A549 (cell line): ENCODE measurements at regions not wholly inside any gene's neighbourhood (a gene's known extent, or its start where the extent isn't known, plus 50 kb on each side); places are given as distances from the start of the nearest gene placed in this dataset.

Experiments
- ATAC-seq, 2 experiments: fragments of 200-7000 bp in 1 of 2; fragments of >200 bp in 1 of 2; cut with Nextera tagmentation in 1 of 2; cut with Tn5 transposase in 1 of 2; 3 replicates each; pipeline versions ENCODE4 v1.8.0 to v1.9.1; 2018 to 2020; ENCODE audit warnings: mild to moderate bottlenecking in 1 of 2, moderate library complexity in 1 of 2
- CTCF ChIA-PET: fragments of 300-600 bp; sonication (Branson Sonifier 250); formaldehyde crosslinking; extraction: SDS; loops from one replicate; lab custom pipeline; 2021; ENCODE audit warnings: antibody characterized with exemption, inconsistent platforms; lab: Yijun Ruan, JAX
- POLR2A ChIA-PET: fragments of 350-600 bp; formaldehyde crosslinking; extraction: SDS; loops from one replicate; lab custom pipeline; 2021; ENCODE audit warnings: antibody characterized with exemption, inconsistent platforms; lab: Yijun Ruan, JAX
- DNase-seq, 2 experiments: peaks; one replicate each; pipeline versions ENCODE4 v3.0.0 to v3.0.0-alpha.2; 2011 to 2016; ENCODE audit warnings: low read depth in 1 of 2, low spot score in 1 of 2
- FAIRE-seq: peaks from 2 replicates; lab custom pipeline; 2011; peaks lifted over from hg19 to GRCh38; lab: Jason Lieb, UNC
- H3K27ac ChIP-seq, 2 experiments: fragments of >200 bp; sonication (Bioruptor Twin); formaldehyde crosslinking; 3 replicates each; pipeline ENCODE4 v1.5.1; 2016 to 2017
- H3K4me1 ChIP-seq: fragments of >200 bp; sonication (Bioruptor Twin); formaldehyde crosslinking; 3 replicates; pipeline ENCODE4 v1.6.1; 2016
- H3K4me2 ChIP-seq: fragments of >200 bp; sonication (Bioruptor Twin); formaldehyde crosslinking; 3 replicates; pipeline ENCODE4 v1.6.1; 2016
- H3K4me3 ChIP-seq: fragments of >200 bp; sonication (Bioruptor Twin); formaldehyde crosslinking; 3 replicates; pipeline ENCODE4 v1.5.1; 2016
- H3K9me3 ChIP-seq: fragments of >200 bp; sonication (Bioruptor Twin); formaldehyde crosslinking; 3 replicates; pipeline ENCODE4 v1.6.1; 2016
- BCL3 ChIP-seq: fragments of >200 bp; sonication (Bioruptor Twin); formaldehyde crosslinking; IDR thresholded peaks from 3 replicates; pipeline ENCODE4 v1.6.1; 2016
- CBX8 ChIP-seq: fragments of 200-600 bp; sonication (generic); IDR thresholded peaks from 2 replicates; pipeline ENCODE4 v1.6.1; 2016
- CTCF ChIP-seq: fragments of >200 bp; sonication (Bioruptor Twin); formaldehyde crosslinking; IDR thresholded peaks from 3 replicates; pipeline ENCODE4 v1.5.1; 2016
- EHMT2 ChIP-seq: fragments of 200-600 bp; sonication (generic); IDR thresholded peaks from 2 replicates; pipeline ENCODE4 v1.6.1; 2016; ENCODE audit warnings: antibody characterized with exemption, low read depth, mild to moderate bottlenecking, moderate library complexity
- FOSB ChIP-seq: fragments of 250-450 bp; sonication (Bioruptor Pico); IDR thresholded peaks from 2 replicates; pipeline ENCODE4 v1.5.0; 2020; ENCODE audit warnings: mild to moderate bottlenecking, moderate library complexity
- FOSL2 ChIP-seq, 2 experiments: fragments of 450-650 bp in 1 of 2; fragments of >200 bp in 1 of 2; sonication (Bioruptor Twin) in 1 of 2; formaldehyde crosslinking; IDR thresholded peaks; 2 replicates each; pipeline versions ENCODE4 v1.5.0 to v1.6.1; 2016 to 2020; ENCODE audit warnings: mild to moderate bottlenecking in 1 of 2, moderate library complexity in 1 of 2
- FOXS1 ChIP-seq: fragments of 250-450 bp; sonication (Bioruptor Pico); IDR thresholded peaks from 2 replicates; pipeline ENCODE4 v1.5.0; 2020; ENCODE audit warnings: mild to moderate bottlenecking, moderate library complexity
- HEYL ChIP-seq: fragments of 250-450 bp; sonication (Bioruptor Pico); IDR thresholded peaks from 2 replicates; pipeline ENCODE4 v1.8.0; 2021; ENCODE audit warnings: mild to moderate bottlenecking, moderate library complexity
- HOXA7 ChIP-seq: fragments of 250-450 bp; sonication (Bioruptor Pico); IDR thresholded peaks from 2 replicates; pipeline ENCODE4 v1.5.0; 2020; ENCODE audit warnings: mild to moderate bottlenecking, moderate library complexity
- HOXB13 ChIP-seq: fragments of 250-450 bp; sonication (Bioruptor Pico); IDR thresholded peaks from 2 replicates; pipeline ENCODE4 v1.5.0; 2020; ENCODE audit warnings: low read depth, mild to moderate bottlenecking, moderate library complexity
- HOXB5 ChIP-seq: fragments of 250-450 bp; sonication (Bioruptor Pico); IDR thresholded peaks from 2 replicates; pipeline ENCODE4 v1.5.0; 2020; ENCODE audit warnings: mild to moderate bottlenecking, moderate library complexity
- MYC ChIP-seq: IDR thresholded peaks from 2 replicates; pipeline ENCODE4 v1.6.1; 2012; ENCODE audit warnings: mild to moderate bottlenecking, inconsistent platforms, low read length, improper control_type of control experiment, borderline replicate concordance
- NPAS2 ChIP-seq: fragments of 250-450 bp; sonication (Bioruptor Pico); IDR thresholded peaks from 2 replicates; pipeline ENCODE4 v1.8.0; 2022; ENCODE audit warnings: mild to moderate bottlenecking, moderate library complexity, borderline replicate concordance
- PBX3 ChIP-seq: IDR thresholded peaks from 2 replicates; pipeline ENCODE4 v1.6.1; 2012
- RARB ChIP-seq: fragments of 250-450 bp; sonication (Bioruptor Pico); IDR thresholded peaks from 2 replicates; pipeline ENCODE4 v1.8.0; 2021; ENCODE audit warnings: mild to moderate bottlenecking, moderate library complexity
- RNF2 ChIP-seq: fragments of 200-600 bp; sonication (generic); IDR thresholded peaks from 2 replicates; pipeline ENCODE4 v1.6.1; 2016; ENCODE audit warnings: low read depth, mild to moderate bottlenecking, antibody characterized with exemption, moderate library complexity, borderline replicate concordance
- TP53 ChIP-seq: fragments of 250-450 bp; sonication (Bioruptor Pico); IDR thresholded peaks from 2 replicates; pipeline ENCODE4 v1.5.0; 2021; ENCODE audit warnings: mild to moderate bottlenecking, moderate library complexity
- USF2 ChIP-seq: fragments of 450-650 bp; IDR thresholded peaks from 2 replicates; pipeline ENCODE4 v1.6.1; 2014; ENCODE audit warnings: antibody characterized with exemption
- ZC3H11A ChIP-seq: fragments of 450-650 bp; IDR thresholded peaks from 2 replicates; pipeline ENCODE4 v1.6.1; 2014; ENCODE audit warnings: antibody characterized with exemption, mild to moderate bottlenecking
- ZSCAN20 ChIP-seq: fragments of 250-450 bp; sonication (Bioruptor Pico); IDR thresholded peaks from 2 replicates; pipeline ENCODE4 v1.8.0; 2022; ENCODE audit warnings: mild to moderate bottlenecking, moderate library complexity
- WGBS: methylation state at CpG from one replicate; pipeline ENCODE4 v1.1.6; 2017; ENCODE audit errors: missing lambda C conversion rate; 5-methylcytosine and 5-hydroxymethylcytosine counted together
- TF ChIP-seq, protein P1 (sequence below): fragments of 200-600 bp; sonication (generic); IDR thresholded peaks from 2 replicates; pipeline ENCODE4 v1.6.1; 2016; ENCODE audit warnings: antibody characterized with exemption, mild to moderate bottlenecking, moderate library complexity

DNA sequence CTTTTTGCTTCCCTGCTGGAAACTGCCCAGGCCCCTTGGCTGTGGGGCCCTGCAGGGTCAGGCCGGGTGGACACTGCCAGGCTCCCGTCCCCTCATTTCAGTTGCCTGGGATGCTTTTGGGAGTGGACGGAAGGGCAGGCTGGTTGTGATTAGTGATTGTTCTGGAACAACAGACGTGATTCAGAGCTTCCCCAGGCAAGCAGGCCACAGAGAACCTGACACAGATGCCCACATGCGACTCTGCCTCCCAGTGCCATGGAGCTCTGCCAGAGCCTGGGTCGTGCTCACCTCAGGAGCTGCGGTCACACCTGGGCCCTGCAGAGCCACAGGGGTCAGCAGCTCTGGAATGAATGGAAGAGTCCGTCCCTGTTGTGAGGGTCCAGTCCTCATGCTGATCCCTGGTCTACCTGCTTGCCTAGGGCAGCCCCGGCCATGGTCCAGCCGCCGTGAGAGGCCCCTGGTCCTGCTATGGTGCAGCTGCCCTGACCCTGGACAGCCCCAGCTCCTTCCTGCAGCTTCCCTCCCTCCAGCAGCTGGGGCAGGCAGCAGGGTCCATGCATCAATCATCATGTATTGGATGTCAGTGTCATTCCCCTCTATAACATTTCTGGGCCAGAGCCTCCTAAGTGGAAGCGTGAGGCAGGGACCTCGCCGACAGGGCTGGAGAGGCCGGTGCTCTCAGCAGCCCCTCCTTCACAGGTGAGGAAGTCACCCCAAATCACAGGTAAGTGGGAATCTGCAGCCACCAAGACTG lies 518.6 kb upstream of the MYT1L start:
- Histone ChIP-seq H3K9me3 (no peaks in the 10 kb centered on the region), H3K27ac (no peak overlapping the region), H3K4me3 (no peak overlapping the region), H3K4me2 (no peak overlapping the region), H3K4me1 (no peaks in the 10 kb centered on the region)
- no peak for ATAC-seq
- DNase-seq, result no peak
- no peak for TF ChIP-seq FOSB (CRISPR knock-in tag)
- TF ChIP-seq, protein P1, sequence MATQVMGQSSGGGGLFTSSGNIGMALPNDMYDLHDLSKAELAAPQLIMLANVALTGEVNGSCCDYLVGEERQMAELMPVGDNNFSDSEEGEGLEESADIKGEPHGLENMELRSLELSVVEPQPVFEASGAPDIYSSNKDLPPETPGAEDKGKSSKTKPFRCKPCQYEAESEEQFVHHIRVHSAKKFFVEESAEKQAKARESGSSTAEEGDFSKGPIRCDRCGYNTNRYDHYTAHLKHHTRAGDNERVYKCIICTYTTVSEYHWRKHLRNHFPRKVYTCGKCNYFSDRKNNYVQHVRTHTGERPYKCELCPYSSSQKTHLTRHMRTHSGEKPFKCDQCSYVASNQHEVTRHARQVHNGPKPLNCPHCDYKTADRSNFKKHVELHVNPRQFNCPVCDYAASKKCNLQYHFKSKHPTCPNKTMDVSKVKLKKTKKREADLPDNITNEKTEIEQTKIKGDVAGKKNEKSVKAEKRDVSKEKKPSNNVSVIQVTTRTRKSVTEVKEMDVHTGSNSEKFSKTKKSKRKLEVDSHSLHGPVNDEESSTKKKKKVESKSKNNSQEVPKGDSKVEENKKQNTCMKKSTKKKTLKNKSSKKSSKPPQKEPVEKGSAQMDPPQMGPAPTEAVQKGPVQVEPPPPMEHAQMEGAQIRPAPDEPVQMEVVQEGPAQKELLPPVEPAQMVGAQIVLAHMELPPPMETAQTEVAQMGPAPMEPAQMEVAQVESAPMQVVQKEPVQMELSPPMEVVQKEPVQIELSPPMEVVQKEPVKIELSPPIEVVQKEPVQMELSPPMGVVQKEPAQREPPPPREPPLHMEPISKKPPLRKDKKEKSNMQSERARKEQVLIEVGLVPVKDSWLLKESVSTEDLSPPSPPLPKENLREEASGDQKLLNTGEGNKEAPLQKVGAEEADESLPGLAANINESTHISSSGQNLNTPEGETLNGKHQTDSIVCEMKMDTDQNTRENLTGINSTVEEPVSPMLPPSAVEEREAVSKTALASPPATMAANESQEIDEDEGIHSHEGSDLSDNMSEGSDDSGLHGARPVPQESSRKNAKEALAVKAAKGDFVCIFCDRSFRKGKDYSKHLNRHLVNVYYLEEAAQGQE, result no peak
- TF ChIP-seq BCL3, result no peak
- TF ChIP-seq USF2, result no peak
- no peak for TF ChIP-seq HOXA7 (CRISPR knock-in tag)
- TF ChIP-seq MYC, result no peak
- no peak for TF ChIP-seq FOXS1 (CRISPR knock-in tag)
- no peak for TF ChIP-seq RARB (CRISPR knock-in tag)
- no peak for TF ChIP-seq PBX3
- no peak for TF ChIP-seq NPAS2
- no peak for TF ChIP-seq ZC3H11A
- no peak for TF ChIP-seq HOXB13 (CRISPR knock-in tag)
- CTCF ChIA-PET, result interaction anchor here (0.6 to 0.8 kb wide), 2 partner anchors 127 to 724 kb away, joined by 3 read pairs; no protein-coding TSS in a partner anchor
- POLR2A ChIA-PET, result no interaction called here
- WGBS, result 31% methylated on average over 15 of the region's 15 CpGs
- FAIRE-seq, result no peak

- no peak overlapping the region for H3K27ac ChIP-seq
- no peaks in the 10 kb centered on the region for H3K4me1 ChIP-seq
- H3K4me3 ChIP-seq, result no peak overlapping the region
- ChIA-PET POLR2A (no interaction called here), CTCF (interaction anchor here (0.8 kb wide), 1 partner anchor 724 kb away, joined by 3 read pairs; no protein-coding TSS in a partner anchor)
- H3K9me3 ChIP-seq, result no peaks in the 10 kb centered on the region
- no peak overlapping the region for H3K4me2 ChIP-seq
- WGBS, result 20% methylated on average over 5 of the region's 6 CpGs
- TF ChIP-seq RNF2 (no peak), CTCF (no peak), CBX8 (no peak), EHMT2 (no peak), HOXB5 (CRISPR knock-in tag) (no peak), FOSL2 (IDR thresholded peaks at IDR 0.05) (no peak), FOSL2 (CRISPR knock-in tag; IDR thresholded peaks at IDR 0.05) (no peak), HEYL (CRISPR knock-in tag) (no peak), RARB (CRISPR knock-in tag) (no peak), PBX3 (no peak), ZSCAN20 (CRISPR knock-in tag) (no peak), HOXA7 (CRISPR knock-in tag) (no peak), TP53 (CRISPR knock-in tag) (no peak)
- no peak for ATAC-seq
- no peak for DNase-seq
- FAIRE-seq, result no peak
Measured at GRCh38 chr2:2848621-2849333, 517.7 kb upstream of the MYT1L start.
